Kidney (tissue), 13 donors: ENCODE measurements at regions not wholly inside any gene's neighbourhood (a gene's known extent, or its start where the extent isn't known, plus 50 kb on each side); places are given as distances from the start of the nearest gene placed in this dataset.

ENCODE experiments used
- DNase-seq, 5 donors: peaks; one replicate each; pipeline ENCODE4 v3.0.0-alpha.2; 2013 to 2020
- FAIRE-seq: peaks from 2 replicates; lab custom pipeline; 2012; peaks lifted over from hg19 to GRCh38; lab: Jason Lieb, UNC
- H3K27ac ChIP-seq, 2 donors: one replicate each; pipeline ENCODE4 v1.7.0; 2013; ENCODE audit warnings: low read depth in 2 of 2, low read length in 2 of 2, inconsistent platforms in 1 of 2
- H3K27me3 ChIP-seq: one replicate; pipeline ENCODE4 v1.7.1; 2013; ENCODE audit warnings: low read length, inconsistent platforms; ENCODE audit not compliant: control insufficient read depth, insufficient read depth
- H3K36me3 ChIP-seq, 3 donors: one replicate each; pipeline versions ENCODE4 v1.7.0 to v1.7.1; 2013; ENCODE audit warnings: low read length in 3 of 3, control low read depth in 1 of 3, inconsistent platforms in 1 of 3; ENCODE audit not compliant: insufficient read depth in 3 of 3, control insufficient read depth in 2 of 3
- H3K4me1 ChIP-seq, 3 donors: one replicate each; pipeline versions ENCODE4 v1.7.0 to v1.7.1; 2013; ENCODE audit warnings: low read length in 3 of 3, inconsistent platforms in 1 of 3, low read depth in 1 of 3; ENCODE audit not compliant: control insufficient read depth in 2 of 3, insufficient read depth in 2 of 3
- H3K4me3 ChIP-seq, 3 donors: one replicate each; pipeline versions ENCODE4 v1.7.0 to v1.8.1; 2013; ENCODE audit warnings: low read length in 3 of 3, control low read depth in 1 of 3, inconsistent platforms in 1 of 3
- H3K9ac ChIP-seq, 3 donors: one replicate each; pipeline versions ENCODE4 v1.7.0 to v1.7.1; 2013; ENCODE audit warnings: low read length in 3 of 3, control low read depth in 1 of 3, inconsistent platforms in 1 of 3
- H3K9me3 ChIP-seq, 3 donors: one replicate each; pipeline versions ENCODE4 v1.7.0 to v1.7.1; 2013; ENCODE audit warnings: low read length in 3 of 3, control low read depth in 1 of 3, inconsistent platforms in 1 of 3; ENCODE audit not compliant: control insufficient read depth in 2 of 3, insufficient read depth in 1 of 3
- CTCF ChIP-seq: IDR thresholded peaks from 3 replicates; pipeline ENCODE4 v1.5.1; 2012; ENCODE audit warnings: mild to moderate bottlenecking, moderate library complexity, borderline replicate concordance; ENCODE audit not compliant: insufficient read depth; ENCODE audit errors: extremely low read depth
- intact Hi-C: fragments of 100-400 bp; cut with DNase I; formaldehyde crosslinking; loops from one replicate; pipeline ENCODE4 v1.11.1; 2022
- donor health status: control.
- donor health status: control.
- donor health status: control.
- donor health status: control.
- donor health status: control.
- donor health status: DM: yes; HTN: yes; CAD: no.
- donor health status: Normal renal cell carcinoma (clear cell type).

GRCh38 chr6:967701-968100 is 274.8 kb upstream of the EXOC2 start:
- Histone ChIP-seq H3K9ac (no peak overlapping the region), H3K4me1 (no peaks in the 10 kb centered on the region), H3K27me3 (no peaks in the 10 kb centered on the region), H3K4me3 (no peak overlapping the region), H3K27ac (no peak overlapping the region), H3K9me3 (no peaks in the 10 kb centered on the region), H3K36me3 (no peaks in the 10 kb centered on the region)
- DNase-seq (peak in 2 of 5 donors; percentile 56 to 68), FAIRE-seq (no peak)
- intact Hi-C loops, result no loop called here
- TF ChIP-seq CTCF, result no peak

- intact Hi-C loops, result no loop called here
- FAIRE-seq (no peak), DNase-seq (no peak)
- H3K4me1 ChIP-seq, result no peaks in the 10 kb centered on the region
- H3K27ac ChIP-seq, result no peak overlapping the region
- H3K9me3 ChIP-seq, result no peaks in the 10 kb centered on the region
- H3K27me3 ChIP-seq, result no peaks in the 10 kb centered on the region
- no peak overlapping the region for H3K4me3 ChIP-seq
- no peak overlapping the region for H3K9ac ChIP-seq
- no peak for TF ChIP-seq CTCF
- no peaks in the 10 kb centered on the region for H3K36me3 ChIP-seq
Observed at GRCh38 chr6:965343-965742, 272.4 kb upstream of the EXOC2 start.

- Histone ChIP-seq H3K4me3 (no peak overlapping the region), H3K9ac (no peak overlapping the region), H3K27ac (no peak overlapping the region), H3K27me3 (no peaks in the 10 kb centered on the region), H3K36me3 (no peaks in the 10 kb centered on the region), H3K9me3 (no peaks in the 10 kb centered on the region), H3K4me1 (no peaks in the 10 kb centered on the region)
- TF ChIP-seq CTCF, result no peak
- FAIRE-seq (no peak), DNase-seq (no peak)
- intact Hi-C loops, result no loop called here
Observed at GRCh38 chr6:963456-963855, 270.5 kb upstream of the EXOC2 start.

- intact Hi-C loops, result no loop called here
- DNase-seq (no peak), FAIRE-seq (no peak)
- H3K27ac ChIP-seq, result no peak overlapping the region
- H3K9me3 ChIP-seq, result no peaks in the 10 kb centered on the region
- no peak for TF ChIP-seq CTCF
- no peak overlapping the region for H3K9ac ChIP-seq
- H3K36me3 ChIP-seq, result no peaks in the 10 kb centered on the region
- no peak overlapping the region for H3K4me3 ChIP-seq
- H3K27me3 ChIP-seq, result no peaks in the 10 kb centered on the region
- H3K4me1 ChIP-seq, result no peaks in the 10 kb centered on the region
Observed at GRCh38 chr6:961407-961960, 268.5 kb upstream of the EXOC2 start.
